Astrocyte (in vitro differentiated cells and primary cell): ENCODE measurements at regions not wholly inside any gene's neighbourhood (a gene's known extent, or its start where the extent isn't known, plus 50 kb on each side); places are given as distances from the start of the nearest gene placed in this dataset.

ENCODE experiments used
- EZH2 ChIP-seq: IDR thresholded peaks from 2 replicates; pipeline ENCODE4 v1.6.1; 2012; ENCODE audit warnings: mild to moderate bottlenecking, low read length, inconsistent platforms; ENCODE audit not compliant: insufficient read depth
- TF ChIP-seq, protein P1 (sequence below): IDR thresholded peaks from 2 replicates; pipeline ENCODE4 v1.5.1; 2011; ENCODE audit warnings: low read depth, mild to moderate bottlenecking, inconsistent platforms, low read length, moderate library complexity; ENCODE audit not compliant: insufficient read depth

DNA sequence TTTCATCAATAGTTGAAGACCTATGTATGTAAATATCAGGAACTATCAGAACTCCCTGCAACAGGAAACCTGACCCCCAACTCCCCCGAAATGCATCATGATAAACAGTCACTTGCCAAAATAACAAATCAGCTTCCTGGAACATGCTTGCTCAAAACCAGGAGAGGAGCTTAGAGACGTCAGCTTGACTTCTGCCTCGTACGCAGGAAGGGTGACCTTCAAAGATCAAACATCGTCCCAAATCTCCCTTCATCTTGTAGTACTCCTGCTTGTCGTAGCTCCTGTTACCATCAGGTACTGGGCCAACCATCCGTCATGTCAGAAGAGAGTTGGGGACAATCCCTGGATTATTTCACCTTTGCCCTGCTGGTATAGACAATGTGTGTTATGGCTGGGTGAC lies 396.1 kb downstream of the GADD45G start:
- TF ChIP-seq, protein P1, sequence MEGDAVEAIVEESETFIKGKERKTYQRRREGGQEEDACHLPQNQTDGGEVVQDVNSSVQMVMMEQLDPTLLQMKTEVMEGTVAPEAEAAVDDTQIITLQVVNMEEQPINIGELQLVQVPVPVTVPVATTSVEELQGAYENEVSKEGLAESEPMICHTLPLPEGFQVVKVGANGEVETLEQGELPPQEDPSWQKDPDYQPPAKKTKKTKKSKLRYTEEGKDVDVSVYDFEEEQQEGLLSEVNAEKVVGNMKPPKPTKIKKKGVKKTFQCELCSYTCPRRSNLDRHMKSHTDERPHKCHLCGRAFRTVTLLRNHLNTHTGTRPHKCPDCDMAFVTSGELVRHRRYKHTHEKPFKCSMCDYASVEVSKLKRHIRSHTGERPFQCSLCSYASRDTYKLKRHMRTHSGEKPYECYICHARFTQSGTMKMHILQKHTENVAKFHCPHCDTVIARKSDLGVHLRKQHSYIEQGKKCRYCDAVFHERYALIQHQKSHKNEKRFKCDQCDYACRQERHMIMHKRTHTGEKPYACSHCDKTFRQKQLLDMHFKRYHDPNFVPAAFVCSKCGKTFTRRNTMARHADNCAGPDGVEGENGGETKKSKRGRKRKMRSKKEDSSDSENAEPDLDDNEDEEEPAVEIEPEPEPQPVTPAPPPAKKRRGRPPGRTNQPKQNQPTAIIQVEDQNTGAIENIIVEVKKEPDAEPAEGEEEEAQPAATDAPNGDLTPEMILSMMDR, result no peak
- TF ChIP-seq EZH2, result no peak
